ENCODE measurements at regions not wholly inside any gene's neighbourhood (a gene's known extent, or its start where the extent isn't known, plus 50 kb on each side); places are given as distances from the start of the nearest gene placed in this dataset.

GRCh38 chr2:228846161-228846560 is 424.9 kb downstream of the PID1 start:
- DNase-seq (ENCODE audit: low read depth, low spot score) = no peak
- H3K4me3 ChIP-seq (ENCODE audit: low read depth, low read length) = no peak overlapping the region
- no peaks in the 10 kb centered on the region for H3K27me3 ChIP-seq (ENCODE audit: control insufficient read depth, insufficient read depth, low read length)
- no peaks in the 10 kb centered on the region; the same call in 1 of the 2 replicates for H3K9me3 ChIP-seq (ENCODE audit: control insufficient read depth, insufficient read depth, low read length)
- H3K27ac ChIP-seq (ENCODE audit: low read depth, low read length) = no peak overlapping the region
- no peak for TF ChIP-seq CTCF (IDR thresholded peaks at IDR 0.05; ENCODE audit: low read depth, low read length)
- POLR2A ChIA-PET = no interaction called here
- CTCF ChIA-PET = interaction anchor here (1.0 kb wide), 1 partner anchor 35 kb away, joined by 3 read pairs; no protein-coding TSS in a partner anchor

GRCh38 chr2:228845162-228845925 is 425.7 kb downstream of the PID1 start:
- no peak for TF ChIP-seq CTCF (IDR thresholded peaks at IDR 0.05; ENCODE audit: low read depth, low read length)
- no peaks in the 10 kb centered on the region for H3K27me3 ChIP-seq (ENCODE audit: control insufficient read depth, insufficient read depth, low read length)
- ChIA-PET POLR2A (no interaction called here), CTCF (interaction anchor here (1.0 kb wide), 1 partner anchor 36 kb away, joined by 3 read pairs; no protein-coding TSS in a partner anchor)
- no peak overlapping the region for H3K27ac ChIP-seq (ENCODE audit: low read depth, low read length)
- H3K9me3 ChIP-seq (ENCODE audit: control insufficient read depth, insufficient read depth, low read length) = no peaks in the 10 kb centered on the region; the same call in none of the 2 replicates
- no peak for DNase-seq (ENCODE audit: low read depth, low spot score)
- no peak overlapping the region for H3K4me3 ChIP-seq (ENCODE audit: low read depth, low read length)

- ChIA-PET POLR2A (no interaction called here), CTCF (no interaction called here)
- H3K9me3 ChIP-seq (ENCODE audit: control insufficient read depth, insufficient read depth, low read length) = no peaks in the 10 kb centered on the region; the same call in 1 of the 2 replicates
- no peak overlapping the region for H3K4me3 ChIP-seq (ENCODE audit: low read depth, low read length)
- H3K27me3 ChIP-seq (ENCODE audit: control insufficient read depth, insufficient read depth, low read length) = no peaks in the 10 kb centered on the region
- DNase-seq (ENCODE audit: low read depth, low spot score) = no peak
- no peak for TF ChIP-seq CTCF (IDR thresholded peaks at IDR 0.05; ENCODE audit: low read depth, low read length)
- H3K27ac ChIP-seq (ENCODE audit: low read depth, low read length) = no peak overlapping the region
Observed at GRCh38 chr2:228841877-228842276, 429.2 kb downstream of the PID1 start.

- TF ChIP-seq CTCF (IDR thresholded peaks at IDR 0.05; ENCODE audit: low read depth, low read length) = no peak
- Histone ChIP-seq H3K4me3 (ENCODE audit: low read depth, low read length) (no peak overlapping the region), H3K27ac (ENCODE audit: low read depth, low read length) (no peak overlapping the region), H3K27me3 (ENCODE audit: control insufficient read depth, insufficient read depth, low read length) (no peaks in the 10 kb centered on the region), H3K9me3 (ENCODE audit: control insufficient read depth, insufficient read depth, low read length) (no peaks in the 10 kb centered on the region; the same call in 1 of the 2 replicates)
- POLR2A ChIA-PET = no interaction called here
- no peak for DNase-seq (ENCODE audit: low read depth, low spot score)
- CTCF ChIA-PET = no interaction called here
Observed at GRCh38 chr2:228841475-228841874, 429.6 kb downstream of the PID1 start.

GRCh38 chr2:228840743-228841114 is 430.4 kb downstream of the PID1 start:
- H3K27me3 ChIP-seq (ENCODE audit: control insufficient read depth, insufficient read depth, low read length) = no peaks in the 10 kb centered on the region
- DNase-seq (ENCODE audit: low read depth, low spot score) = no peak
- no peak for TF ChIP-seq CTCF (IDR thresholded peaks at IDR 0.05; ENCODE audit: low read depth, low read length)
- H3K27ac ChIP-seq (ENCODE audit: low read depth, low read length) = no peak overlapping the region
- H3K4me3 ChIP-seq (ENCODE audit: low read depth, low read length) = no peak overlapping the region
- ChIA-PET POLR2A (no interaction called here), CTCF (no interaction called here)
- H3K9me3 ChIP-seq (ENCODE audit: control insufficient read depth, insufficient read depth, low read length) = no peaks in the 10 kb centered on the region; the same call in 1 of the 2 replicates

Data from AG04450 (cell line).